HCT116 (cell line): ENCODE measurements at regions not wholly inside any gene's neighbourhood (a gene's known extent, or its start where the extent isn't known, plus 50 kb on each side); places are given as distances from the start of the nearest gene placed in this dataset.

ENCODE experiments used
- ATAC-seq: fragments of 200-7000 bp; cut with Tn5 transposase; 2 replicates; pipeline ENCODE4 v1.9.1; 2020; ENCODE audit warnings: mild to moderate bottlenecking, moderate library complexity
- BruUV-seq: library from RNA; stranded (reverse); fragments of 400-500 nt; replicated peaks from 2 replicates; lab custom pipeline; 2021; lab: Mats Ljungman, UMichigan
- CTCF ChIA-PET: fragments of 300-600 bp; sonication (Branson Sonifier 250); formaldehyde crosslinking; loops from one replicate; lab custom pipeline; 2021; ENCODE audit warnings: antibody characterized with exemption; lab: Charles Lee
- POLR2A ChIA-PET: fragments of 300-600, 350-600 bp; sonication (Branson Sonifier 250); formaldehyde crosslinking; loops from one replicate; lab custom pipeline; 2021; ENCODE audit warnings: antibody characterized with exemption; lab: Charles Lee
- RAD21 ChIA-PET, 2 experiments: fragments of 300-600 bp; sonication (Branson Sonifier 250); formaldehyde crosslinking; loops; one replicate each; lab custom pipeline; 2023; ENCODE audit warnings: low total read pairs in 2 of 2; ENCODE audit not compliant: uncharacterized antibody in 2 of 2, unreplicated experiment in 2 of 2, low non-redundant PET in 1 of 2; lab: Charles Lee
- DNase-seq: peaks from one replicate; pipeline ENCODE4 v3.0.0-alpha.2; 2010; ENCODE audit warnings: low read depth, low spot score
- H2AFZ ChIP-seq: fragments of 200-600 bp; shearing (Covaris generic), sonication (generic); 2 replicates; pipeline ENCODE4 v1.6.1; 2017; ENCODE audit warnings: low read depth, mixed run types, mixed read lengths, antibody characterized with exemption, low read length; ENCODE audit not compliant: poor library complexity, severe bottlenecking
- H3K27ac ChIP-seq: 2 replicates; pipeline ENCODE4 v1.5.1; 2012; ENCODE audit warnings: low read depth, low read length
- H3K27me3 ChIP-seq: fragments of 200-600 bp; sonication (generic); 2 replicates; pipeline ENCODE4 v1.6.1; 2016; ENCODE audit warnings: mixed run types, low read length, mixed read lengths; ENCODE audit not compliant: insufficient read depth
- H3K36me3 ChIP-seq, 2 experiments: fragments of 200-500 bp in 1 of 2; fragments of 200-600 bp in 1 of 2; sonication (Bioruptor generic) in 1 of 2; sonication (generic) in 1 of 2; 2 replicates each; pipeline versions ENCODE4 v1.5.1 to v1.6.1; 2014 to 2016; ENCODE audit warnings: low read length in 2 of 2, inconsistent platforms in 1 of 2, mixed read lengths in 1 of 2, mixed run types in 1 of 2; ENCODE audit not compliant: insufficient read depth in 2 of 2, control insufficient read depth in 1 of 2
- H3K4me1 ChIP-seq, 2 experiments: fragments of 200-600 bp in 1 of 2; sonication (generic) in 1 of 2; 2 replicates each; pipeline versions ENCODE4 v1.5.1 to v1.6.1; 2012 to 2017; ENCODE audit warnings: low read length in 2 of 2, inconsistent platforms in 1 of 2, mild to moderate bottlenecking in 1 of 2, mixed read lengths in 1 of 2, mixed run types in 1 of 2, moderate library complexity in 1 of 2; ENCODE audit not compliant: insufficient read depth in 2 of 2, control insufficient read depth in 1 of 2
- H3K4me2 ChIP-seq: fragments of 200-600 bp; sonication (generic); 2 replicates; pipeline ENCODE4 v1.6.1; 2017; ENCODE audit warnings: mixed run types, low read length, mixed read lengths
- H3K4me3 ChIP-seq, 2 experiments: fragments of 200-600 bp in 1 of 2; sonication (generic) in 1 of 2; replicated peaks in 1 of 2; 2 replicates each; pipeline ENCODE4 v1.5.1; 2011 to 2016; ENCODE audit warnings: low read length in 2 of 2, control low read depth in 1 of 2, low read depth in 1 of 2, mild to moderate bottlenecking in 1 of 2, mixed read lengths in 1 of 2, mixed run types in 1 of 2
- H3K79me2 ChIP-seq: fragments of 200-600 bp; sonication (generic); 2 replicates; pipeline ENCODE4 v1.6.1; 2017; ENCODE audit warnings: mild to moderate bottlenecking, mixed run types, low read length, moderate library complexity, mixed read lengths; ENCODE audit not compliant: insufficient read depth
- H3K9ac ChIP-seq: fragments of 200-600 bp; sonication (generic); 2 replicates; pipeline ENCODE4 v1.6.1; 2016; ENCODE audit warnings: low read length, mixed read lengths
- H3K9me2 ChIP-seq: fragments of 200-600 bp; sonication (generic), shearing (Covaris generic); 2 replicates; pipeline ENCODE4 v1.6.1; 2017; ENCODE audit warnings: mixed run types, mild to moderate bottlenecking, moderate library complexity; ENCODE audit not compliant: insufficient read depth
- H3K9me3 ChIP-seq, 2 experiments: fragments of 200-500 bp in 1 of 2; fragments of 200-600 bp in 1 of 2; sonication (Bioruptor generic) in 1 of 2; sonication (generic) in 1 of 2; 2 replicates each; pipeline ENCODE4 v1.6.1; 2014 to 2017; ENCODE audit warnings: low read length in 2 of 2, mixed read lengths in 2 of 2, inconsistent platforms in 1 of 2, low read depth in 1 of 2, mild to moderate bottlenecking in 1 of 2, mixed run types in 1 of 2, moderate library complexity in 1 of 2; ENCODE audit not compliant: control insufficient read depth in 1 of 2, insufficient read depth in 1 of 2
- H4K20me1 ChIP-seq: fragments of 200-600 bp; sonication (generic), shearing (Covaris generic); 2 replicates; pipeline ENCODE4 v1.6.1; 2017; ENCODE audit warnings: mixed run types, mild to moderate bottlenecking, moderate library complexity; ENCODE audit not compliant: insufficient read depth
- CBX3 ChIP-seq: IDR thresholded peaks from 2 replicates; pipeline ENCODE4 v1.6.1; 2012; ENCODE audit warnings: low read depth
- CEBPB ChIP-seq: IDR thresholded peaks from 2 replicates; pipeline ENCODE4 v1.6.1; 2012; ENCODE audit warnings: low read depth
- EGR1 ChIP-seq: IDR thresholded peaks from 2 replicates; pipeline ENCODE4 v1.6.1; 2012; ENCODE audit warnings: low read depth
- ELF1 ChIP-seq: IDR thresholded peaks from 2 replicates; pipeline ENCODE4 v1.6.1; 2012; ENCODE audit warnings: low read depth, borderline replicate concordance
- EZH2 ChIP-seq: fragments of 200-600 bp; sonication (generic); IDR thresholded peaks from 2 replicates; pipeline ENCODE4 v1.6.1; 2017; ENCODE audit warnings: antibody characterized with exemption, mixed run types
- FOSL1 ChIP-seq: IDR thresholded peaks from 2 replicates; pipeline ENCODE4 v1.6.1; 2012; ENCODE audit warnings: low read depth
- JUND ChIP-seq: IDR thresholded peaks from 2 replicates; pipeline ENCODE4 v1.6.1; 2012
- POLR2A ChIP-seq: IDR thresholded peaks from 2 replicates; pipeline ENCODE4 v1.7.0; 2011; ENCODE audit warnings: borderline replicate concordance; ENCODE audit not compliant: insufficient read depth, insufficient read length; ENCODE audit errors: extremely low read depth
- POLR2AphosphoS5 ChIP-seq: IDR thresholded peaks from 2 replicates; pipeline ENCODE4 v1.6.1; 2011; ENCODE audit warnings: mild to moderate bottlenecking, low read depth, low read length, moderate library complexity
- SIN3A ChIP-seq: IDR thresholded peaks from 2 replicates; pipeline ENCODE4 v1.6.1; 2012; ENCODE audit warnings: low read depth
- SP1 ChIP-seq: IDR thresholded peaks from 2 replicates; pipeline ENCODE4 v1.6.1; 2012; ENCODE audit warnings: low read depth
- TCF7L2 ChIP-seq: IDR thresholded peaks from 2 replicates; pipeline ENCODE4 v1.7.0; 2011; ENCODE audit warnings: borderline replicate concordance, inconsistent platforms; ENCODE audit not compliant: insufficient read depth, insufficient read length; ENCODE audit errors: extremely low read depth
- YY1 ChIP-seq: IDR thresholded peaks from 2 replicates; pipeline ENCODE4 v1.6.1; 2011; ENCODE audit warnings: low read length, low read depth, moderate library complexity, mild to moderate bottlenecking; ENCODE audit not compliant: insufficient replicate concordance; ENCODE audit errors: extremely low read depth
- ZFX ChIP-seq: fragments of 450-650 bp; IDR thresholded peaks from 2 replicates; pipeline ENCODE4 v1.6.1; 2017
- ZNF274 ChIP-seq: fragments of 200-500 bp; sonication (Bioruptor generic); IDR thresholded peaks from 2 replicates; pipeline ENCODE4 v1.6.1; 2014; ENCODE audit warnings: mild to moderate bottlenecking, low read depth, low read length, inconsistent platforms
- intact Hi-C: fragments of 100-400 bp; cut with micrococcal nuclease; formaldehyde crosslinking; loops from 2 replicates; pipeline ENCODE4 v1.10.0; 2022
- TF ChIP-seq, protein P1 (sequence below), 3 experiments: fragments of 200-600 bp in 1 of 3; sonication (generic) in 1 of 3; IDR thresholded peaks in 2 of 3; conservative IDR thresholded peaks in 1 of 3; 2 replicates each; pipeline ENCODE4 v1.5.1; 2012 to 2017; ENCODE audit warnings: low read depth in 2 of 3, low read length in 2 of 3, antibody characterized with exemption in 1 of 3, borderline replicate concordance in 1 of 3, control low read depth in 1 of 3, mild to moderate bottlenecking in 1 of 3, mixed read lengths in 1 of 3, mixed run types in 1 of 3, moderate library complexity in 1 of 3; ENCODE audit not compliant: insufficient read depth in 1 of 3
- TF ChIP-seq, protein P2 (sequence below): IDR thresholded peaks from 2 replicates; pipeline ENCODE4 v1.6.1; 2012
- TF ChIP-seq, protein P3 (sequence below): IDR thresholded peaks from 2 replicates; pipeline ENCODE4 v1.6.1; 2012; ENCODE audit warnings: low read depth

DNA sequence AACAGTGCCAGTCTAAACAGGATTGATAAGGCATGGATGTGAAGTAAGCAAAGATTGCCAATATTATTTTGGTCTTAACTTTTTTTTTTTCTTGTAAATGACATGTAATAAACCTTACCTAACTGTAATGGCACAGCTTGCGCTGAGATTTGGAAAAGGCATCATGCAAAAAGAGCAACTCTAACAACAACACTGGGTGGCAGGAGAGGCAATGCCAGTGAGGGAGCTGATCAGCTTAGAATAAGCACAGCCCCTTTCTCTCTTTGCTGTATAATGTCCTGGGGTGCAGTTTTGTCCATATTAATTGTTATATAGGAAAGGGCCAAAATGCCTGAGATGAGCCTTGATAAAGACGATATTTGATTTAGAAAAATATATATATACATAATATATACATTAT lies 1589.7 kb upstream of the FLRT2 start:
- no peaks in the 10 kb centered on the region for H3K9me2 ChIP-seq
- DNase-seq (no peak), ATAC-seq (no peak)
- intact Hi-C loops, result no loop called here
- H3K36me3 ChIP-seq, result no peaks in the 10 kb centered on the region
- ChIA-PET POLR2A (no interaction called here), RAD21 (no interaction called here), CTCF (no interaction called here)
- H3K79me2 ChIP-seq, result no peaks in the 10 kb centered on the region
- H3K4me2 ChIP-seq, result no peak overlapping the region
- H3K27ac ChIP-seq, result no peak overlapping the region
- no peak overlapping the region for H3K9ac ChIP-seq
- no TSS peak for BruUV-seq
- no peaks in the 10 kb centered on the region for H3K27me3 ChIP-seq
- peaks cover 3 to 6% of the 10 kb centered on the region in 2 experiments; a peak in 2 of 4 replicates for H3K9me3 ChIP-seq
- TF ChIP-seq, protein P1, sequence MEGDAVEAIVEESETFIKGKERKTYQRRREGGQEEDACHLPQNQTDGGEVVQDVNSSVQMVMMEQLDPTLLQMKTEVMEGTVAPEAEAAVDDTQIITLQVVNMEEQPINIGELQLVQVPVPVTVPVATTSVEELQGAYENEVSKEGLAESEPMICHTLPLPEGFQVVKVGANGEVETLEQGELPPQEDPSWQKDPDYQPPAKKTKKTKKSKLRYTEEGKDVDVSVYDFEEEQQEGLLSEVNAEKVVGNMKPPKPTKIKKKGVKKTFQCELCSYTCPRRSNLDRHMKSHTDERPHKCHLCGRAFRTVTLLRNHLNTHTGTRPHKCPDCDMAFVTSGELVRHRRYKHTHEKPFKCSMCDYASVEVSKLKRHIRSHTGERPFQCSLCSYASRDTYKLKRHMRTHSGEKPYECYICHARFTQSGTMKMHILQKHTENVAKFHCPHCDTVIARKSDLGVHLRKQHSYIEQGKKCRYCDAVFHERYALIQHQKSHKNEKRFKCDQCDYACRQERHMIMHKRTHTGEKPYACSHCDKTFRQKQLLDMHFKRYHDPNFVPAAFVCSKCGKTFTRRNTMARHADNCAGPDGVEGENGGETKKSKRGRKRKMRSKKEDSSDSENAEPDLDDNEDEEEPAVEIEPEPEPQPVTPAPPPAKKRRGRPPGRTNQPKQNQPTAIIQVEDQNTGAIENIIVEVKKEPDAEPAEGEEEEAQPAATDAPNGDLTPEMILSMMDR (IDR thresholded peaks at IDR 0.05 in 2 of 3, conservative IDR thresholded peaks at IDR 0.05 in 1 of 3; ENCODE audit: borderline replicate concordance in 1 of 3, insufficient read depth in 1 of 3, low read depth in 2 of 3, low read length in 2 of 3), result no peak
- TF ChIP-seq SP1, result no peak
- TF ChIP-seq FOSL1, result no peak
- TF ChIP-seq JUND, result no peak
- TF ChIP-seq POLR2AphosphoS5, result no peak
- TF ChIP-seq, protein P2, sequence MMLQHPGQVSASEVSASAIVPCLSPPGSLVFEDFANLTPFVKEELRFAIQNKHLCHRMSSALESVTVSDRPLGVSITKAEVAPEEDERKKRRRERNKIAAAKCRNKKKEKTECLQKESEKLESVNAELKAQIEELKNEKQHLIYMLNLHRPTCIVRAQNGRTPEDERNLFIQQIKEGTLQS, result no peak
- no peak for TF ChIP-seq CEBPB
- TF ChIP-seq YY1, result no peak
- no peak for TF ChIP-seq EZH2
- TF ChIP-seq ZNF274, result no peak
- no peak for TF ChIP-seq TCF7L2
- no peak for TF ChIP-seq POLR2A
- TF ChIP-seq EGR1, result no peak
- no peak for TF ChIP-seq ELF1
- TF ChIP-seq ZFX, result no peak
- no peak for TF ChIP-seq CBX3
- TF ChIP-seq, protein P3, sequence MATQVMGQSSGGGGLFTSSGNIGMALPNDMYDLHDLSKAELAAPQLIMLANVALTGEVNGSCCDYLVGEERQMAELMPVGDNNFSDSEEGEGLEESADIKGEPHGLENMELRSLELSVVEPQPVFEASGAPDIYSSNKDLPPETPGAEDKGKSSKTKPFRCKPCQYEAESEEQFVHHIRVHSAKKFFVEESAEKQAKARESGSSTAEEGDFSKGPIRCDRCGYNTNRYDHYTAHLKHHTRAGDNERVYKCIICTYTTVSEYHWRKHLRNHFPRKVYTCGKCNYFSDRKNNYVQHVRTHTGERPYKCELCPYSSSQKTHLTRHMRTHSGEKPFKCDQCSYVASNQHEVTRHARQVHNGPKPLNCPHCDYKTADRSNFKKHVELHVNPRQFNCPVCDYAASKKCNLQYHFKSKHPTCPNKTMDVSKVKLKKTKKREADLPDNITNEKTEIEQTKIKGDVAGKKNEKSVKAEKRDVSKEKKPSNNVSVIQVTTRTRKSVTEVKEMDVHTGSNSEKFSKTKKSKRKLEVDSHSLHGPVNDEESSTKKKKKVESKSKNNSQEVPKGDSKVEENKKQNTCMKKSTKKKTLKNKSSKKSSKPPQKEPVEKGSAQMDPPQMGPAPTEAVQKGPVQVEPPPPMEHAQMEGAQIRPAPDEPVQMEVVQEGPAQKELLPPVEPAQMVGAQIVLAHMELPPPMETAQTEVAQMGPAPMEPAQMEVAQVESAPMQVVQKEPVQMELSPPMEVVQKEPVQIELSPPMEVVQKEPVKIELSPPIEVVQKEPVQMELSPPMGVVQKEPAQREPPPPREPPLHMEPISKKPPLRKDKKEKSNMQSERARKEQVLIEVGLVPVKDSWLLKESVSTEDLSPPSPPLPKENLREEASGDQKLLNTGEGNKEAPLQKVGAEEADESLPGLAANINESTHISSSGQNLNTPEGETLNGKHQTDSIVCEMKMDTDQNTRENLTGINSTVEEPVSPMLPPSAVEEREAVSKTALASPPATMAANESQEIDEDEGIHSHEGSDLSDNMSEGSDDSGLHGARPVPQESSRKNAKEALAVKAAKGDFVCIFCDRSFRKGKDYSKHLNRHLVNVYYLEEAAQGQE, result no peak
- no peak for TF ChIP-seq SIN3A
- no peaks in the 10 kb centered on the region for H4K20me1 ChIP-seq
- H2AFZ ChIP-seq, result no peak overlapping the region
- no peaks in the 10 kb centered on the region for H3K4me1 ChIP-seq
- H3K4me3 ChIP-seq, result no peak overlapping the region
